WTC11 (cell line): ENCODE measurements at regions not wholly inside any gene's neighbourhood (a gene's known extent, or its start where the extent isn't known, plus 50 kb on each side); places are given as distances from the start of the nearest gene placed in this dataset.

Experiments used
- ATAC-seq: fragments of 200-7000 bp; cut with Tn5 transposase; 2 replicates; pipeline ENCODE4 v1.10.0; 2021; ENCODE audit warnings: mild to moderate bottlenecking, moderate library complexity
- CTCF ChIA-PET: fragments of 300-600 bp; sonication (Branson Sonifier 250); formaldehyde crosslinking; loops from one replicate; lab custom pipeline; 2021; ENCODE audit warnings: antibody characterized with exemption; lab: Charles Lee
- POLR2A ChIA-PET: fragments of 350-600 bp; sonication (Branson Sonifier 250); formaldehyde crosslinking; loops from one replicate; lab custom pipeline; 2021; ENCODE audit warnings: antibody characterized with exemption; lab: Charles Lee
- DNase-seq: peaks from one replicate; pipeline ENCODE4 v3.0.0; 2021; ENCODE audit warnings: low spot score
- H3K27ac Mint-ChIP-seq: 2 replicates; pipeline ENCODE4 v1.8.0; 2021; ENCODE audit warnings: mixed read lengths
- H3K27me3 Mint-ChIP-seq: 2 replicates; pipeline ENCODE4 v1.8.0; 2021; ENCODE audit warnings: low read depth, mild to moderate bottlenecking, moderate library complexity, mixed read lengths
- H3K36me3 Mint-ChIP-seq: 2 replicates; pipeline ENCODE4 v1.8.0; 2021; ENCODE audit warnings: mixed read lengths
- H3K4me1 Mint-ChIP-seq: 2 replicates; pipeline ENCODE4 v1.8.0; 2022; ENCODE audit warnings: mixed read lengths
- H3K4me3 Mint-ChIP-seq: 2 replicates; pipeline ENCODE4 v1.8.0; 2021; ENCODE audit warnings: mild to moderate bottlenecking, moderate library complexity, mixed read lengths
- H3K9me3 Mint-ChIP-seq: 2 replicates; pipeline ENCODE4 v1.8.0; 2021; ENCODE audit warnings: mixed read lengths
- ELF4 ChIP-seq: sonication (generic); formaldehyde crosslinking; IDR thresholded peaks from 2 replicates; pipeline ENCODE4 v1.8.1; 2022; ENCODE audit warnings: low read depth, mild to moderate bottlenecking, moderate library complexity, missing genetic modification reagents
- FOXK1 ChIP-seq: sonication (generic); formaldehyde crosslinking; IDR thresholded peaks from 2 replicates; pipeline ENCODE4 v1.8.0; 2022; ENCODE audit warnings: mild to moderate bottlenecking, moderate library complexity, missing genetic modification reagents
- GRHL2 ChIP-seq: fragments of 250-450 bp; sonication (Bioruptor Pico); IDR thresholded peaks from 2 replicates; pipeline ENCODE4 v1.8.0; 2022; ENCODE audit warnings: mild to moderate bottlenecking, moderate library complexity; ENCODE audit not compliant: insufficient replicate concordance, severe bottlenecking
- GTF2I ChIP-seq: fragments of 250-450 bp; sonication (Bioruptor Pico); conservative IDR thresholded peaks from 2 replicates; pipeline ENCODE4 v1.4.0; 2021; ENCODE audit warnings: mild to moderate bottlenecking
- NR1H2 ChIP-seq: sonication (generic); formaldehyde crosslinking; IDR thresholded peaks from 2 replicates; pipeline ENCODE4 v1.9.0; 2021; ENCODE audit warnings: mild to moderate bottlenecking, moderate library complexity, missing genetic modification reagents
- TEAD4 ChIP-seq: sonication (generic); formaldehyde crosslinking; IDR thresholded peaks from 2 replicates; pipeline ENCODE4 v1.8.0; 2022; ENCODE audit warnings: mild to moderate bottlenecking, missing genetic modification reagents
- ZNF263 ChIP-seq: sonication (generic); formaldehyde crosslinking; IDR thresholded peaks from 2 replicates; pipeline ENCODE4 v1.8.1; 2022; ENCODE audit warnings: low read depth, mild to moderate bottlenecking, moderate library complexity, missing genetic modification reagents
- ZNF281 ChIP-seq: sonication (generic); formaldehyde crosslinking; IDR thresholded peaks from 2 replicates; pipeline ENCODE4 v1.8.0; 2023; ENCODE audit warnings: mild to moderate bottlenecking, missing genetic modification reagents
- TF ChIP-seq, protein P1 (sequence below): sonication (generic); formaldehyde crosslinking; IDR thresholded peaks from 2 replicates; pipeline ENCODE4 v1.8.0; 2022; ENCODE audit warnings: missing genetic modification reagents
- TF ChIP-seq, protein P2 (sequence below): sonication (generic); formaldehyde crosslinking; IDR thresholded peaks from 2 replicates; pipeline ENCODE4 v1.8.1; 2023; ENCODE audit warnings: mild to moderate bottlenecking, moderate library complexity, missing genetic modification reagents
- TF ChIP-seq, protein P3 (sequence below): fragments of 250-450 bp; sonication (Bioruptor Pico); IDR thresholded peaks from 2 replicates; pipeline ENCODE4 v1.9.0; 2021; ENCODE audit warnings: mild to moderate bottlenecking, borderline replicate concordance
- TF ChIP-seq, protein P4 (sequence below): sonication (generic); formaldehyde crosslinking; IDR thresholded peaks from 2 replicates; pipeline ENCODE4 v1.8.1; 2022; ENCODE audit warnings: low read depth, mild to moderate bottlenecking, moderate library complexity, missing genetic modification reagents, borderline replicate concordance

DNA sequence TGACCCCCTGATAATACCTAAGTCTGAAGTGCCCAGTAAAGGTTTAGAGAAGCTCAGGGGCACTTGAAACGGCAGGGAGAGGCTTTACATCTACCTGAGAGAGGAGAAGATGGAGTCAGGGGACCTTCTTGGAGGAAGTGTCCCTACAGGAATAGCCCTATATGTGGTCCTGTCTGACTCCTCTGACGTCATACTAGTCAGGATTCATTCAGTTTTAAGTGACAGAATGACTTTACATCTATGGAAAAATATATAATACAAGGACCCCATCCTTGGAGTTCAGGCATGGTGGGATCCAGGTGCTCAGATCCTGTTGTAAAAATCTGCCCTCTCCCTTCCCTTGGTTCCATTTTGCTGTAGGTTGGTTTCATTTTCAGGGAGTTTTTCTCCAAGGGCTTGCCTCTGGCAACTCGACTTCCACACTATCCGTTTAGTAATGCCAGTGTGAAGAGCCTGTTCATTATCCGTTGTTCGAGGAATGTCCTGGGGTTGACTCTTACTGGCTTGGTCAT, 205.6 kb downstream of the IRF8 start:
- POLR2A ChIA-PET, result no interaction called here
- no peak for TF ChIP-seq ELF4 (CRISPR knock-in tag)
- TF ChIP-seq GTF2I, result no peak
- TF ChIP-seq, protein P1, sequence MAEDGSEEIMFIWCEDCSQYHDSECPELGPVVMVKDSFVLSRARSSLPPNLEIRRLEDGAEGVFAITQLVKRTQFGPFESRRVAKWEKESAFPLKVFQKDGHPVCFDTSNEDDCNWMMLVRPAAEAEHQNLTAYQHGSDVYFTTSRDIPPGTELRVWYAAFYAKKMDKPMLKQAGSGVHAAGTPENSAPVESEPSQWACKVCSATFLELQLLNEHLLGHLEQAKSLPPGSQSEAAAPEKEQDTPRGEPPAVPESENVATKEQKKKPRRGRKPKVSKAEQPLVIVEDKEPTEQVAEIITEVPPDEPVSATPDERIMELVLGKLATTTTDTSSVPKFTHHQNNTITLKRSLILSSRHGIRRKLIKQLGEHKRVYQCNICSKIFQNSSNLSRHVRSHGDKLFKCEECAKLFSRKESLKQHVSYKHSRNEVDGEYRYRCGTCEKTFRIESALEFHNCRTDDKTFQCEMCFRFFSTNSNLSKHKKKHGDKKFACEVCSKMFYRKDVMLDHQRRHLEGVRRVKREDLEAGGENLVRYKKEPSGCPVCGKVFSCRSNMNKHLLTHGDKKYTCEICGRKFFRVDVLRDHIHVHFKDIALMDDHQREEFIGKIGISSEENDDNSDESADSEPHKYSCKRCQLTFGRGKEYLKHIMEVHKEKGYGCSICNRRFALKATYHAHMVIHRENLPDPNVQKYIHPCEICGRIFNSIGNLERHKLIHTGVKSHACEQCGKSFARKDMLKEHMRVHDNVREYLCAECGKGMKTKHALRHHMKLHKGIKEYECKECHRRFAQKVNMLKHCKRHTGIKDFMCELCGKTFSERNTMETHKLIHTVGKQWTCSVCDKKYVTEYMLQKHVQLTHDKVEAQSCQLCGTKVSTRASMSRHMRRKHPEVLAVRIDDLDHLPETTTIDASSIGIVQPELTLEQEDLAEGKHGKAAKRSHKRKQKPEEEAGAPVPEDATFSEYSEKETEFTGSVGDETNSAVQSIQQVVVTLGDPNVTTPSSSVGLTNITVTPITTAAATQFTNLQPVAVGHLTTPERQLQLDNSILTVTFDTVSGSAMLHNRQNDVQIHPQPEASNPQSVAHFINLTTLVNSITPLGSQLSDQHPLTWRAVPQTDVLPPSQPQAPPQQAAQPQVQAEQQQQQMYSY (CRISPR knock-in tag), result no peak
- TF ChIP-seq ZNF263 (CRISPR knock-in tag), result no peak
- TF ChIP-seq FOXK1 (CRISPR knock-in tag), result no peak
- TF ChIP-seq, protein P2, sequence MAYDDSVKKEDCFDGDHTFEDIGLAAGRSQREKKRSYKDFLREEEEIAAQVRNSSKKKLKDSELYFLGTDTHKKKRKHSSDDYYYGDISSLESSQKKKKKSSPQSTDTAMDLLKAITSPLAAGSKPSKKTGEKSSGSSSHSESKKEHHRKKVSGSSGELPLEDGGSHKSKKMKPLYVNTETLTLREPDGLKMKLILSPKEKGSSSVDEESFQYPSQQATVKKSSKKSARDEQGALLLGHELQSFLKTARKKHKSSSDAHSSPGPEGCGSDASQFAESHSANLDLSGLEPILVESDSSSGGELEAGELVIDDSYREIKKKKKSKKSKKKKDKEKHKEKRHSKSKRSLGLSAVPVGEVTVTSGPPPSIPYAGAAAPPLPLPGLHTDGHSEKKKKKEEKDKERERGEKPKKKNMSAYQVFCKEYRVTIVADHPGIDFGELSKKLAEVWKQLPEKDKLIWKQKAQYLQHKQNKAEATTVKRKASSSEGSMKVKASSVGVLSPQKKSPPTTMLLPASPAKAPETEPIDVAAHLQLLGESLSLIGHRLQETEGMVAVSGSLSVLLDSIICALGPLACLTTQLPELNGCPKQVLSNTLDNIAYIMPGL (CRISPR knock-in tag), result no peak
- TF ChIP-seq ZNF281 (CRISPR knock-in tag), result no peak
- TF ChIP-seq, protein P3, sequence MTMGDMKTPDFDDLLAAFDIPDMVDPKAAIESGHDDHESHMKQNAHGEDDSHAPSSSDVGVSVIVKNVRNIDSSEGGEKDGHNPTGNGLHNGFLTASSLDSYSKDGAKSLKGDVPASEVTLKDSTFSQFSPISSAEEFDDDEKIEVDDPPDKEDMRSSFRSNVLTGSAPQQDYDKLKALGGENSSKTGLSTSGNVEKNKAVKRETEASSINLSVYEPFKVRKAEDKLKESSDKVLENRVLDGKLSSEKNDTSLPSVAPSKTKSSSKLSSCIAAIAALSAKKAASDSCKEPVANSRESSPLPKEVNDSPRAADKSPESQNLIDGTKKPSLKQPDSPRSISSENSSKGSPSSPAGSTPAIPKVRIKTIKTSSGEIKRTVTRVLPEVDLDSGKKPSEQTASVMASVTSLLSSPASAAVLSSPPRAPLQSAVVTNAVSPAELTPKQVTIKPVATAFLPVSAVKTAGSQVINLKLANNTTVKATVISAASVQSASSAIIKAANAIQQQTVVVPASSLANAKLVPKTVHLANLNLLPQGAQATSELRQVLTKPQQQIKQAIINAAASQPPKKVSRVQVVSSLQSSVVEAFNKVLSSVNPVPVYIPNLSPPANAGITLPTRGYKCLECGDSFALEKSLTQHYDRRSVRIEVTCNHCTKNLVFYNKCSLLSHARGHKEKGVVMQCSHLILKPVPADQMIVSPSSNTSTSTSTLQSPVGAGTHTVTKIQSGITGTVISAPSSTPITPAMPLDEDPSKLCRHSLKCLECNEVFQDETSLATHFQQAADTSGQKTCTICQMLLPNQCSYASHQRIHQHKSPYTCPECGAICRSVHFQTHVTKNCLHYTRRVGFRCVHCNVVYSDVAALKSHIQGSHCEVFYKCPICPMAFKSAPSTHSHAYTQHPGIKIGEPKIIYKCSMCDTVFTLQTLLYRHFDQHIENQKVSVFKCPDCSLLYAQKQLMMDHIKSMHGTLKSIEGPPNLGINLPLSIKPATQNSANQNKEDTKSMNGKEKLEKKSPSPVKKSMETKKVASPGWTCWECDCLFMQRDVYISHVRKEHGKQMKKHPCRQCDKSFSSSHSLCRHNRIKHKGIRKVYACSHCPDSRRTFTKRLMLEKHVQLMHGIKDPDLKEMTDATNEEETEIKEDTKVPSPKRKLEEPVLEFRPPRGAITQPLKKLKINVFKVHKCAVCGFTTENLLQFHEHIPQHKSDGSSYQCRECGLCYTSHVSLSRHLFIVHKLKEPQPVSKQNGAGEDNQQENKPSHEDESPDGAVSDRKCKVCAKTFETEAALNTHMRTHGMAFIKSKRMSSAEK (CRISPR knock-in tag), result no peak
- TF ChIP-seq, protein P4, sequence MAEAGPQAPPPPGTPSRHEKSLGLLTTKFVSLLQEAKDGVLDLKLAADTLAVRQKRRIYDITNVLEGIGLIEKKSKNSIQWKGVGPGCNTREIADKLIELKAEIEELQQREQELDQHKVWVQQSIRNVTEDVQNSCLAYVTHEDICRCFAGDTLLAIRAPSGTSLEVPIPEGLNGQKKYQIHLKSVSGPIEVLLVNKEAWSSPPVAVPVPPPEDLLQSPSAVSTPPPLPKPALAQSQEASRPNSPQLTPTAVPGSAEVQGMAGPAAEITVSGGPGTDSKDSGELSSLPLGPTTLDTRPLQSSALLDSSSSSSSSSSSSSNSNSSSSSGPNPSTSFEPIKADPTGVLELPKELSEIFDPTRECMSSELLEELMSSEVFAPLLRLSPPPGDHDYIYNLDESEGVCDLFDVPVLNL, result no peak
- TF ChIP-seq NR1H2 (CRISPR knock-in tag), result no peak
- no peak for TF ChIP-seq TEAD4 (CRISPR knock-in tag)
- no peak for TF ChIP-seq GRHL2 (CRISPR knock-in tag)
- TF ChIP-seq, all 79 proteins: peak for 0

More for the DNA sequence above, 205.6 kb downstream of the IRF8 start:
- Mint-ChIP-seq H3K4me3 (no peak overlapping the region), H3K9me3 (peaks cover 11% of the 10 kb centered on the region), H3K27ac (no peak overlapping the region), H3K27me3 (no peaks in the 10 kb centered on the region), H3K4me1 (no peaks in the 10 kb centered on the region), H3K36me3 (no peaks in the 10 kb centered on the region)
- DNase-seq (no peak), ATAC-seq (no peak)
- CTCF ChIA-PET, result no interaction called here
